Stimulated activated CD4-positive, alpha-beta T cell treated with anti-CD3 and anti-CD28 coated beads, Interleukin-2, amount 100 ng/mL, for 48 hours (primary cell): ENCODE measurements at regions not wholly inside any gene's neighbourhood (a gene's known extent, or its start where the extent isn't known, plus 50 kb on each side); places are given as distances from the start of the nearest gene placed in this dataset.
A peak's percentile ranks its signal among the peaks of the same experiment; 100 is the strongest.

Experiments used
- DNase-seq, 2 donors: peaks; one replicate each; pipeline ENCODE4 v3.0.0-alpha.2; 2020

DNA sequence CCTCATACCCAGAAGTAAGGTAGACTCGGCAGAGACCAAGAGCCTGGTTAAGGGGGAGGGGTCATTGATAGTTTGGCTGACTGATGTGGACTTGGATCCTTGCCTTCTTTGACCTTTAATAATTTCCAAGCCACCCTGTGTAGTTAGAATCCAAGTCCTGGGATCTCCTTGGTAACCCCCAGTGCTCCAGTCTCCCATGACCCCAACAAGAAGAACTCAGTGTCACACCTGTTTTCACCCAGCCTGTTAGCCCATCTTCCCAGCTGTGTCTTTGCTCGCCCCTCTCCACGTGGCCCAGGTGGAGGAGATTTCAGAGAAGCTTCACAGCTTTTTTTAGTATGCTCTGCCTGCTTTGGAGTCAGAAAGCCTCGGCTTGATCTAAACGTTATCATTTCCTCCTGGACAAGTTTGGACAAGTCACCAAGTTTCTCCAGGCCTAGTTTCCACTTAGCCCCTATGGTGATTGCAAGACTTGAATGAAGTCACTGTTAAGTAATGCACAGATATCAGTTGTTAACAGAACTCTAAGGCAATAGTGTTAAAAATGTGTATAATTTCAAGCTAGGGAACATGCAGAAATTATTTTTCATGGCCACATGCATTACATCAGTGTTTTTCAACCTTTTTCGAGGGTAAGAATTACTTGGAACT lies 170.0 kb downstream of the TMEM38B start:
- no peak for DNase-seq

DNA sequence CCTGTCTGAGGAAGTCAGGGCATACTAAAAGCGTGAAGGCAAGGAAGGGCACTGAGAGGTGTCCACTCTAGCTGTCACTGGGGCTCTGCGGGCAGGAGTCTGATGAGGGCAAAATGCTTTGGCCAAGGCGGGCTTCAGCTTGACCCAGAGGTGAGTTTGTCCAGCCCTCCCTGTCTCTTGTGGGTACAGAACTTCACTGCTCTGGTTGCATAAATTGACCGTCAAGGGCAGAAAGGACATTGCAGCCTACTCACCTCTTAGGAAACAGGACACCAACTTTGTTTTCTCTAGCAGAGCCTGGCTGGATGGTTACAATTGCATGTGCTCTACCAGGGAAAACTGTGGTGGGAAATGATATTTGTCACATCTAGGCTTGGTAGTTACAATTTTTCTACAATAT lies 170.9 kb downstream of the TMEM38B start:
- DNase-seq: no peak

DNA sequence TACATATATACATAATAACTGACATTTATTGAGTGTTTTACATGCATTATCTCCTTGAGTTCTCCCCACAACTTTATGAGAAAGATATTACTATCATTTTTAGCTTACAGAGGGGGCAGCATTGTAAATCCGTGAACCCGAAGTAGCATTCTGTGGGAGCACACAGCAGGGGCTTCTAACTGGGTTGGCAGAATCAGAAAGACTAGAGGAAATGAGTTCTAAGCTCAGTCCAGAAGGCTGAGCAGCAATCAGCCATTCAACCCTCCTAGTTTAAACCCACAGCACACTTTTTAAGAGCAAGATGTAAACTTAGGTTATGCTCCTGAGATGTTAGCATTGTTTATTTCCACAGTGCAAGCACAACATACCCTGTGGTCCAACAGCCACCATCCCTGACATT lies 177.2 kb downstream of the TMEM38B start:
- DNase-seq: no peak

DNA sequence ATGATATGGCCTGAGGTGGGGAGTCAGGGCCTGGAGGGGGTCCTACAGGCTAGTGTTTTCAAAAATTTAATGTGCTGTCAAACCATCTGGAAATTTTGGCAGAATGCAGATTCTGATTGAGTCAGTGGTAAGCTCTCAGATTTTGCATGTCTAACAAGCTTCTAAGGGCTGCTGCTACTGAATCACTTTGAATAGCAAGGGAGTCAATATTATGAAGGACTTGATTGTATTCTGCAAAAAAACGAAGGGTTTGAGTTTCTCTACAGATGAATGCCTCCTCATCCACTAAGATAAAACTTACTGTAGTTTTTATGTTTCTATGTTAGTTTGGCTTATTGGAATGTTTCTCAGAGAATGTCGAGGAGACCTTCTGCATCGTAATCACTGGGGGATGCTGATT lies 179.5 kb downstream of the TMEM38B start:
- no peak for DNase-seq

DNA sequence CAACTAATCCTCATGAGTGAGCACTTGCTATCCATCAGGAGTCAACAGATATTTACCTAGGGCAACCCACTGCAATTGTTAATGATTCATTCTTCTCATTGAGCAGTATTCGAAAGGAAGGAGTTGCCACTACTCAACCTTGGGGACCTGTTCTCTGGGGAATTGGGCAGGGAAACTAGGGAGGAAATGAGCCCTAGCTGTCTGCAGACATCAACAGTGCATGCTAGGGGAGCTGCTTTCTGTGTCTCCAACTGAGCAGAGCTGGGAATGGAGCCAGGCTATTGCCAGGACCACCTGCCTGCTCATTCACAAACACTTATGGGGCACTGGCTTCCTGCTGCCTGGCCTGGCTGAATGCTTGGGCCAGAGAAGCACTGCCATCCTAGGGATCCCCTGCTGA lies 183.4 kb downstream of the TMEM38B start:
- no peak for DNase-seq

DNA sequence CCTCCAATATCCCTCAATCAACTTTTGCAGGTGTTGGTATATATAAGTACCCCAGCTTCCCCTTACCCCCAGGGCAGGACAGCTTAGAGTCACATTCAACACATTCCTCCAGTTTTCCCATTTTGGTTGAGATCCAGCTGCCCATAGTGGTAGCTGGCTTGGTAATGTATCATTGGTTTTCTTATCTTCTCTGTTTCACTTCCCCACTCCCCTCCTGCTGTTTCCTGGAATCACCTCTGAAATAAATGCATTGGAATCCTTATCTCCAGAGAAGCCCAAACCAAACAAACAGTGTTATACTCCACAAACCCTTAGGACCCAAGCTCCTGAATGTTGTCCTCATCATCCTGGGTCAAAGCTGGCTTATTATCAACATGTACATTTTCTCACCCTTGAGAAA lies 184.8 kb downstream of the TMEM38B start:
- no peak for DNase-seq

DNA sequence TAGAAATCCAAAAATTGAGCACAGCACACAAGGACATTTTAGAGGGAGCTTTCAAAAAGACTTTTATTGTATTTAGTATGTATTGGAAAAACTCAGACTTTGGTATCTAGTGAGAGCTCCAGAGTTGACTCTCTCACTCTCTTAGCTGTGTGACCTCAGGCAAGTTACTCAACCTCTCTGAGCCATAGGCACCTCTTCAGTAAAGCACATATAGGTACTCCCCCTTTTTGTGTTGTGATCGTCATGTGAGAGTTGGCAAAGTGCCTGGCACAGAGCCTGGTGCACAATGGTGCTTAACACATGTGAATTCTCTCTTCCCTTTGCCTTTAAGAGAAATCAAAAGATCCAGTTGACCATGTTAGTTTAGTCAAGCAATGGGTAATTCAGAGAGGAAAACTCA lies 186.2 kb downstream of the TMEM38B start:
- no peak for DNase-seq

DNA sequence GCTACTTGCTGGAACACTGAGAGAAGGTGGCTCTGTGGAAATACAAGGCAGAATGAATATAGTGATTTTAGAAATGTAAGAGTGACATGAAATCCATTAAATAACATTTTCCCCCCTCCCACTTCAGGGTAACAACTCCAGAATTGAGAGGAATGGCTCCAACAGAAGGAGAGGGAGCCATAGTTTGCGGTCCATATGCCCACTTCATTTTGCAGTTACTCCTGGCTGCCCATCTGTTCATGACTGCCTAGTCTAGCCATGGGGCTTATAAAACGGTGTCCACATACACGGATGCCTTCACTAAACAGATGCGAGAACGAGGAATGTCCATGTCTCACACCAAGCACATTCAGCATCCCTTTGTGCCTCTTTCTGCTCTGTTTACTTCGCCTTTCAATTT lies 186.7 kb downstream of the TMEM38B start:
- no peak for DNase-seq

DNA sequence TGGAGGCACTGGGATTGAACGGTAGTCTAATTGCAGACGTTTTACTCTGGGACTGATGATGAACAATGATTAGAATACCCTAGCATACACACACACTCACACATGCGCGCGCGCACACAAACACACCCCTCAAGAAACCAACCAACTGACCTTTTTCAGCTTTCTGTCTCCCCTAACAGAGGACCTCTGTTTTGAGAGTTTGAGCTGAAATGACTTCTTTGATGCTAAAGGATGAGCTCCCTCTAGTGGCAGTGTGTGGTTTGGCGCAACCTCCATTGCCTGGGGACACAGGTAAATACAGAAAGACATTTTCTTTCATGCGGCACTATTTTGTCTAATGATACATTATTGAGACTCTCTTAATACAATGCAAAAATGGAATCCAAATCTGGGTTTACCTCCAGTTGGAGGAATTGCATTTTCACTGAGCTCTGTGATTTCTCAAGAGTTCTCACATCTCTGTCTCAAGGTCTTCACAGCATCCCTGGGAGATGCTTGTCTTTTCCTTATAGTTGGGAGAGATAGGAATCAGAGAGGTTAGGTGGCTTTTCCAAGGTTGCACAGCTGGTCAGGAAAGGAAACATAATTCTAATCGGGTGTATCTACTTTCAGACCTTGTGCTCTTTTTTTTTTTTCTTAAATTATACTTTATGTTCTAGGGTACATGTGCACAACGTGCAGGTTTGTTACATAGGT lies 187.5 kb downstream of the TMEM38B start:
- peak; percentile 59 to 61 for DNase-seq

DNA sequence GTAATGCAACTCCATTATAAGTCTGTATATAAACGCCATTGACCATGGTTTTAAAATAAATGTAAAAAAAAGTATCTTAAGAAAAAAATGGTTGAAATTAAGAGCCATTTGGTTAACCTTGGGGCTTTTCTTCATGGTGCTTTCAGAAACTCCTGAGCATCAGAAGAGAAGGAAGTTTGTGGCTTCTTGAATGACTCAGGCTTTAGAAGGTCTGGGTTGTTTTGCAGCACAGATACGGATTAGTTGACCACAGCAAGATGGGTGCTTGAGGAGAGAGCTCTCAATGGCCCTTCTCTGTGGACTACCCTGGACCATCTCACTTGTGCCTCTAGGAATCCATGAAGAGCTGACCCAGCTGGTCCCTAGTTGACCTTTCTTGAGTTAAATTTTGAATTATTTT lies 189.5 kb downstream of the TMEM38B start:
- DNase-seq: no peak

DNA sequence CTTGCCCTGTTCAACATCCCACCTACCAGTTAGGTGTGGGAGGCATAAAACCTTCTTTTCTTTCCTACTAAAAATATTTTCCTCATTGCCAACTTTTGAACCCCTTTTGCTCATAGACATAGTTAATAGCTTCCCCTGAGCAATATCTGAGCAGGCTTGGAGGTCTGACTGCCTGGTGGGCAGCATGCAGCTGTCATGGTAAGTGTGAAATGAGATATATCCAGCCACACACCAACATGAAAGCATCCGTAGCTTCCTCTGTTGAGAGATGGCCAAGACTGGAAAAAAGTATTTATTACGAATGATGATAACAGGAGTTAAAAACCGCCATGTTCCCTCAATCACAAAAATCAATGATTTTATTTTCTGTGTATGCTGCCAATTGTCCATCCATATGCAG lies 190.1 kb downstream of the TMEM38B start:
- DNase-seq: no peak

DNA sequence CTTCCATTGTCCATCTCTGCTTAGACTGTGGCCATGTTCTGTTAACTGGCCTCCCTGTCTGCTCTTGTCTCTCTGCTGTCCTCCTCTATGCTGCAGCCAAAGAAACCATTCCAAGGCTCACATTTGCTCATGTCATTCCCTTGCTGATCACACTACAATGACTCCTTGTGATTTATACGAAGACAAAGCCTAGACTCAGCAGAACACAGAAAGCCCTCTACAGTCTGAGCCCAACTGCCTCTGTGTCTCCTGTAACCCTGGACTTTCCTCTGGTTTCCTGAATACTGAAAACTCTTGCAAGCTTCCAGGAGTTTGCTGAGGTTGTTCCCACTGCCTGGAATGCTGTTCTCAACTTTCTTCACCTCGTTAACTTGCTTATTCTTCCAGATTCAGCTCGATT lies 191.8 kb downstream of the TMEM38B start:
- no peak for DNase-seq

DNA sequence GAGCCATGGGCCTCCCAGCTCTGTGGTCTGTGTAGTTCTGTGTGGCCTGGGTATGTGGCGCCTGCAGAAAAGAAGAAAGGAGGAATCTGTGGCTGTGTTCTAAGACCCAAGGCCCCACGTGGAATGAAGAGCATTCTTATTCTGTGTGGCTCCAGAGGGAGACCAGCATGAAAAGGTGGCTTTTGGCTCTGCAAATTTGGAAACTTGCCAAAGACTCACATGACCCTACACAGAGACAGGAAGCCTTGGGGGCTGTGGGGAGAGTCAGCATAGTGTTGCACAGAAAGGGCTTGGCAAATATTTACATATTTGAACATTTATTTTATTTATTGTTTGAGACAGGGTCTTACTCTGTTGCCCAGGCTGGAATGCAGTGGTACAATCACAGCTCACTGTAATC lies 193.3 kb downstream of the TMEM38B start:
- no peak for DNase-seq

DNA sequence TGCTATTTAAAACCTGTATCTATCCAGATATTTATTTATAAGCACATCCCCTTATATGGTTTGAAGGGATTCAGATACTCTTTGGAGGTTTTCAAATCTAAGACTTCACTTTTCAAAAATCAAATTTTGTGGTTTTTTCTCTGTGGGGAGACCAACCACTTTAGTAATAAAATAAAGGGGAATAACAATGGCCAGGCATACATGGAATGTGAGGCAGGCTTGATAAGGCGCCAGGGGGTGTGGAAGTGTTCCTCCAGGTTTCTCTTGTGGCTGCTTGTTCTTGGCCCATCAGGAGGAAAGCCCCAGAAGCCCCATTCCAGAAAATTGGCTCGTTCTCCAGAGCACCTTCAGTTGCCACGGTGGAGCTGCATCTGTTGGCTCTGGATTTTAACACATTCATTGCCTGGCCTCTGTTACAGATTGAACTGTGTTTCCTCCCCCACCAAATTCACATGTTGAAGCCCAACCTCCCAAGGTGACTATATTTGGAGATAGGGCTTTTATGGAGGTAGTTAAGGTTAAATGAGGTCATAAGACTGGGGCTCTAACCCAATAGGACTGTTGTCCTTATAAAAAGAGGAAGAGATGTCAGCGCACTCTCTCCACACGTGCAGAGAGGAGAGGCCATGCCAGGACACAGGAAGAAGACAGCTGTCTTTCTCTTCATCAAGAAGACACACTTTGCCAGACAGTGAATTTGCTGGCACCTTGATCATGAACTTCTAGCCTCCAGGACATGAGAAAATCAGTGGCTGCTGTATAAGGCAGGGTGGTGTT lies 195.9 kb downstream of the TMEM38B start:
- DNase-seq: no peak

DNA sequence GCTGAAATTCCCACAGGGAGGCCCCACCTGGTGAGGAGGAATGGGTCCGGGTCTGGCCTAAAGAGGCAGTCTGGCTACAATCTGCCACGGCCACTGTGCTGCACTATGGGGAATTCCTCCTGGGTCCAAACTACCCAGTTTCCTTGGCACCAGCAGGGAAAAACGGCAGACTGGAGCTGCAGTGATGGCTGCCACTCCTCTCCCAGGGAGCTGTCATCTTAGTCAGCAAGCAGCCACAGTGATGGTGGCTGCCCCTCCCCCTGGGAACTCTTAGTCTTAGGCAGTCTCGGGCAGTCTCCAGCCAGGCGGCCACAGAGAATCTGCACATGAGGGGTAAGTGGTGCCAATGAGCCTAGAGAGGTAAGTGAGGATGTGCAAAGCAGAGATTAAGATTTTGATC lies 205.8 kb downstream of the TMEM38B start:
- no peak for DNase-seq

DNA sequence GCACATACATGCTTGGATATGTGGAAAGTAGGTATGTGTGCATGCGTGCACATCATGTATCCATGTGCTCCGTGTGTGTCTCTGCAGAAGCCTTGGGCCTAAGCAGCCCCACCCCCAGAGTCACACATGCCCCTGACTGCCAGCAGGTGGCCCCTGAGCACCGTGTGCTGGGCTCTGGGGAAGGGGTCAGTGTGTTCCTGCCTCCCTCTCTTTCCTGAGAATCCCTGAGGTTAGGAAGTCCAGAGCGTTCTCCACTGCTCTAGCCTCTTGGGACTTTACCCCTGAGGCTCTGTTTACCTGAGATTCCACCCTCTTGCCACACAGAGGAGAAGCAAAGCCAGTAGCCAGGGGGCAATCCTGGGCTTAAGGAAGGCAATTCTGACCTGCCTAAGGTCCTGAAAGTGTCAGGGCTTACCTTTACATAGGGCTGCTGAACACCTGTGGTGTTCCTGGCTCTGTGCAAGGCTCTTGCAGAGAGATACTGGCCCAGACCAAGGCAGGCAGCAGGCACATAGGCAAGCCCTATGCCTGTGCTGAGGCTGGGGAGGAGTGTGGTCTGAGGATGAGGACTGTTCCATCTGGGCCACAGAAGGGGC lies 207.3 kb downstream of the TMEM38B start:
- DNase-seq: no peak

DNA sequence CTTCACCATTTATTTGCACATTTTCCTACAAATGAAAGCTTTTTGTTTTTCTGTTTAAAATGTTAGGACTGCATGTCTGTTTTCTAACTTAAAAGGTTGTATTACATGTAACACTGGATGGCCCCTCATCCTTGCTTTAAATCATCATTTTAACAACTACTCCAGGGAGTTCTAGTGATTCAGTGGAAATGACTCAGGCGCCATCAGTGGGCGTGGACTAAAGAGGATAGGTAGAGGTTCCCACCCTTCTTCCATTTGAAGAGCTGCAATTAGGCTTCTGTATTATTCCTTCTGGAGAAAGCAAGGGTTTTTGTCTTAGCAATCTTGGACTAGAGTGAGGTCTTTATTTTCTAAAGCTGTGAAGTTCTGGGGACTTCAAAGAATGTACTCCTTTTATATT lies 213.7 kb downstream of the TMEM38B start:
- no peak for DNase-seq

DNA sequence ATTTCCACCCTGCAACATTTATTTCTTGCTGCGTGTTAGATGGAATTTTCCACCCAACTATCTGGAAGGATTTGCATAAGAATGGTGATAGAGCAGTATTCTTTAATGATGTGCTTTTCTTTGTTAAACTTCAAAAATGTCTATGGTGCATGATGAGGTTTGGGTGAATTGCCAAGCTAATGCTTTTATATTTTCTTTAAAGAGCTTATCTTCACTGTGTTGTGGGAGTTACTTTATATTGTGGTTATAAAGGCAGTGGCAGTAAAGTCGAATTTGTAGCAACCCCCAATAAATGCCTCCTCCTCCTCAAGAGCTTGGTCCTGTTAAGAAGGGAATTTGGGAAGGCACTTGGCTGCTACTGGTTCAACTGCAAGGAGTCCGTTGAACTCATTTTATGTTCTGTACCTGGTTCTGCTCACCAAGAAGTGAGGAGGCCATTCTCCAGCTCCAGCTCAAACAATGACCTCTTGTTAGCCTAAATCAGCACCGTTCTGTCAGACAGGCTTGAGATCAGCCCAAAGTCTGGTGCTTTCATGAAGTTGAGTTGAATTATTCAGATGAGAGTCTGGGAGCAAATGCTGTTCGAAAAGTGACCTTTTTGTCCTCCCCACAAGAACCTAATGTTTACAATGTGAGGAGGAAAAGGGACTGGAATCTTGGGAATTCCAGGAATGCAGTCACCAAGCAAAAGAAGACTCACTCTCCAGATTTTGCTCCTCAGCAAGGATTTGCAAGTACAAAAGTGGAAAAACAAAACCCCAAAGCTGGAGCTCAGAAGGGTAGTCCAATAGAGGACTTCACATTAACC lies 217.0 kb downstream of the TMEM38B start:
- no peak for DNase-seq

DNA sequence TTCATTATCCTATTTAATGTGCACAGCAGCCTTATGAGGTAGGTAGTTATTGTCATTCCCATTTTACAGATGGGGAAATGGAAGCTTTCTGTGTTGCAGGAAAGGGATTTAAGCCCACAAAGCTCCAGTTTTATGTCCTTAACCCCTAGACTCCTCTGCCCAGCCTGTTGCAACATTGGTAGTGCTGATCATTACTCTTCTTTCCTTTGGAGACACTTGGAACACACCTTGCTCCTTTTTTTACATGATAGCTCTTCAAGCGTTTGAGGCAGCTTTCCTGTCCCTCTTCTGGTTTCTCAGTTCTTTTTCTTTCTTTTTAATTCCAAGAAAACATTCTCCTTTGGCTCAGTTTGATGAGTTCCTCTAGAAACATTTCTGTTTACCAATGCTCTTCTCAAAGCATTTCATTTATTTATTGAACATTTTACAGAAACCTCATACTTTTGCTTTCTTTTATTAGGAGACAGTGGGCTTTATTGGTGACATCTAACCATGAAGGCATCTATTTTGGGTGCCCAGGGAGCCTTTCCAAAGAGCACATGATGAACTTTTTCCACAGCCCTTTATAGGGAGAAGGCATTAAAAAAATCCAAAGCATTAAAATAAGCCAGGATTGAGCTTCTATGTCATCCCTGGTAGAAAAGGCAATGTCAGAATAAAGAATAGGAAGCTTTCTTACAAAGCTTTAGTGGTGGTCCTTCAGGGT lies 218.0 kb downstream of the TMEM38B start:
- no peak for DNase-seq

DNA sequence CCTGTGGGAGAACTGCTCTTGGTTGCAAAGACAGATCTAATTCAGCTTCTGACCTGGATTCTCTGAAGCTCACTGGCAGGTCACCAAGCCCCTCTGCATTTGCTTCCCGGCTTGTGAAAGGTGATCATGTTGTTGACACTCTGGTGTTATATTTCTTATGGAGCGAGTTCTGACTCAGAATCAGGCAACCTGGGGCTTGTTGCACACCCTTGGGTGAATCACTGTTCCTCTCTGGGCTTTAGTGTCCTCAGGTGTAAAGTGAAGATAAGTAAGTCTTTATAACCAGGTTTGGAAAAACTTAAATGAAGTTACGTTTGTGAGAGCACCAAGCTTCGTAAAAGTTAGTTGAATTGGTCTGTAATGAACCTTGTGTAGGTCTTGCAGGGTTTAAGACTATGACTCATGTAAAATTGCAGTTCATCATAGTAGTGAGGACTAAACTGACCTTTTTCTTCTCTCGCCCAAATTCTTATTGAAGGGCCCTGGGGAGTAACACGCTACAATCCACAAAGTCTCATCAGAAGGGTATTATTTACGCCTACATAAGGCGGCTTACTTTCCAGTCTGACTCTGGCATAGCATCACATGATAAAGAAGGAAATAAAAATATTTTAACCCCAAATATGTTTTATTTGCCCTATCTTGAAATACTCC lies 218.6 kb downstream of the TMEM38B start:
- no peak for DNase-seq

DNA sequence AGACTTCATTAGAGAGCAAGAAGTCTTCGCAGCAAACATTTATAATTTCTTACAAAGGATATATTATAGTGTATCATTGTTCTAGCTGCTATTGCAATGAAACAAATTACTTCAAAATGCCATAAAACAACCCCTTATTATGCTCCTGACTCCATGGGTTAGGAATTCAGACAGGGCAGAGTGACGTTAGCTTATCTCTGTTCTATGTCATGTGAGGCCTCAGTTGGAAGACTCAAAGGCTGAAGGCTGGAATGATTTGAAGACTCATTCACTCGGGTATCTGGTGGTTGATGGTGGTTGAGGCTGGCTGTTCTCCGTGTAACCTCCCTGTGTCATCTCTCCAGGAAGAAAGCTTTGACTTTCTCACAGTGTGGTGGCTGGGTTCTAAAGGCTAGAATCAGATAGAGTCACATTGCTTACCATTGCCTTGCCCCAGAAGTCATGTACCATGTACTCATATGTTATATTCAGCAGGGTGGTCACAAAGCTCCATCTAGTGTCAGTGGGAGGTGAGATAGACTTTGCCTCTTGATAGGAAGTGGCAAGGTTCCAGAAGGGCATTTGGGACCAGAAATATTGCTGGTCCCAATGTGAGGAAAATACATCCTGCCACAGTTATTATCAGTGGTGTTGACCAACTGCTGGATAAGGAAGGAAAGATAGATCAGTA lies 226.9 kb downstream of the TMEM38B start:
- no peak for DNase-seq
